ENCODE measurements at regions not wholly inside any gene's neighbourhood (a gene's known extent, or its start where the extent isn't known, plus 50 kb on each side); places are given as distances from the start of the nearest gene placed in this dataset.

GRCh38 chr19:28876609-28877123 lies 336.3 kb downstream of the UQCRFS1 start:
- in situ Hi-C loops (cut with MboI) (no loop called here), intact Hi-C loops (cut with micrococcal nuclease; ENCODE audit: unreplicated experiment) (loop anchor here (10.0 kb wide), 1 partner anchor 142 kb away; no protein-coding TSS in a partner anchor)
- no peaks in the 10 kb centered on the region; the same call in 2 of the 3 replicates for H3K9me3 ChIP-seq (replicated peaks; ENCODE audit: control insufficient read depth, insufficient read depth, low read length)
- H3K9ac ChIP-seq (ENCODE audit: control insufficient read depth, insufficient read depth, low read length), result no peak overlapping the region
- H3K79me2 ChIP-seq (ENCODE audit: control insufficient read depth, insufficient read depth, low read length), result no peaks in the 10 kb centered on the region
- no peaks in the 10 kb centered on the region for H3K36me3 ChIP-seq (ENCODE audit: control insufficient read depth in 2 of 2, insufficient read depth in 2 of 2, low read length in 1 of 2)
- no peak overlapping the region for H2AFZ ChIP-seq (ENCODE audit: control insufficient read depth, low read depth, low read length)
- no peak overlapping the region for H3K27ac ChIP-seq (ENCODE audit: control insufficient read depth, insufficient read depth)
- POLR2A ChIA-PET, result no interaction called here
- ATAC-seq, result no peak
- no peak overlapping the region for H3K4me2 ChIP-seq (ENCODE audit: control insufficient read depth, insufficient read depth)
- H4K20me1 ChIP-seq (ENCODE audit: control insufficient read depth, insufficient read depth), result no peaks in the 10 kb centered on the region
- BruUV-seq (replicated peaks), result no TSS peak
- no peaks in the 10 kb centered on the region for H3K27me3 ChIP-seq (replicated peaks in 1 of 2; ENCODE audit: control insufficient read depth in 2 of 2, insufficient read depth in 2 of 2, low read length in 1 of 2)
- no peak for FAIRE-seq
- TF ChIP-seq KAT2A (conservative IDR thresholded peaks at IDR 0.05; ENCODE audit: control insufficient read depth, low read depth, low read length), result no peak
- no peak for TF ChIP-seq CBX5 (IDR thresholded peaks at IDR 0.05; ENCODE audit: low read depth)
- no peak for TF ChIP-seq HDAC2 (IDR thresholded peaks at IDR 0.05)
- TF ChIP-seq SMC3 (IDR thresholded peaks at IDR 0.05; ENCODE audit: borderline replicate concordance, low read length), result no peak
- TF ChIP-seq CREM (IDR thresholded peaks at IDR 0.05; ENCODE audit: low read depth), result no peak
- SMC1A ChIA-PET (ENCODE audit: uncharacterized antibody, unreplicated experiment), result interaction anchor here (1.1 kb wide), 1 partner anchor 140 kb away, joined by 4 read pairs; no protein-coding TSS in a partner anchor
- DNase-seq (ENCODE audit: low read depth, low spot score), result no peak
- RAD21 ChIA-PET (ENCODE audit: unreplicated experiment), result interaction anchor here (0.7 kb wide), 1 partner anchor 402 kb away, joined by 3 read pairs; no protein-coding TSS in a partner anchor
- CTCF ChIA-PET, result interaction anchor here (1.2 kb wide), 1 partner anchor 140 kb away, joined by 5 read pairs; no protein-coding TSS in a partner anchor
- H3K4me1 ChIP-seq (ENCODE audit: control insufficient read depth, insufficient read depth, low read length), result no peaks in the 10 kb centered on the region
- no peak overlapping the region for H3K4me3 ChIP-seq
- WGBS (ENCODE audit: insufficient coverage, insufficient replicate concordance, low lambda C conversion rate, missing lambda C conversion rate), result 39% methylated on average over 6 of the region's 7 CpGs

- H3K4me1 ChIP-seq (ENCODE audit: control insufficient read depth, insufficient read depth, low read length), result no peaks in the 10 kb centered on the region
- ChIA-PET POLR2A (no interaction called here), SMC1A (ENCODE audit: uncharacterized antibody, unreplicated experiment) (no interaction called here), CTCF (no interaction called here), RAD21 (ENCODE audit: unreplicated experiment) (interaction anchor here (0.8 kb wide), 1 partner anchor 138 kb away, joined by 3 read pairs; no protein-coding TSS in a partner anchor)
- no peak overlapping the region for H3K27ac ChIP-seq (ENCODE audit: control insufficient read depth, insufficient read depth)
- DNase-seq (ENCODE audit: low read depth, low spot score), result no peak
- ATAC-seq, result no peak
- H3K27me3 ChIP-seq (replicated peaks in 1 of 2; ENCODE audit: control insufficient read depth in 2 of 2, insufficient read depth in 2 of 2, low read length in 1 of 2), result no peaks in the 10 kb centered on the region
- no peaks in the 10 kb centered on the region for H3K79me2 ChIP-seq (ENCODE audit: control insufficient read depth, insufficient read depth, low read length)
- intact Hi-C loops (cut with micrococcal nuclease; ENCODE audit: unreplicated experiment) (loop anchor here (10.0 kb wide), 1 partner anchor 140 kb away; no protein-coding TSS in a partner anchor), in situ Hi-C loops (cut with MboI) (no loop called here)
- BruUV-seq (replicated peaks), result no TSS peak
- no peak overlapping the region for H3K4me3 ChIP-seq
- H3K4me2 ChIP-seq (ENCODE audit: control insufficient read depth, insufficient read depth), result no peak overlapping the region
- H4K20me1 ChIP-seq (ENCODE audit: control insufficient read depth, insufficient read depth), result no peaks in the 10 kb centered on the region
- no peak overlapping the region for H2AFZ ChIP-seq (ENCODE audit: control insufficient read depth, low read depth, low read length)
- H3K36me3 ChIP-seq (ENCODE audit: control insufficient read depth in 2 of 2, insufficient read depth in 2 of 2, low read length in 1 of 2), result no peaks in the 10 kb centered on the region
- H3K9me3 ChIP-seq (replicated peaks; ENCODE audit: control insufficient read depth, insufficient read depth, low read length), result no peaks in the 10 kb centered on the region; the same call in 2 of the 3 replicates
- WGBS (ENCODE audit: insufficient coverage, insufficient replicate concordance, low lambda C conversion rate, missing lambda C conversion rate), result 60% methylated on average over 9 of the region's 9 CpGs
- no peak for FAIRE-seq
- no peak overlapping the region for H3K9ac ChIP-seq (ENCODE audit: control insufficient read depth, insufficient read depth, low read length)
- TF ChIP-seq EGR1 (IDR thresholded peaks at IDR 0.05; ENCODE audit: borderline replicate concordance in 1 of 2, low read depth in 2 of 2, low read length in 2 of 2) (no peak), NKRF (conservative IDR thresholded peaks at IDR 0.05) (no peak), CUX1 (IDR thresholded peaks at IDR 0.05; ENCODE audit: insufficient replicate concordance, low read depth, low read length) (no peak), BHLHE40 (IDR thresholded peaks at IDR 0.05; ENCODE audit: borderline replicate concordance in 1 of 2, low read depth in 2 of 2, low read length in 1 of 2) (no peak), ZNF207 (IDR thresholded peaks at IDR 0.05; ENCODE audit: borderline replicate concordance) (no peak)
These were observed 338.2 kb downstream of the UQCRFS1 start for GRCh38 chr19:28874742-28875141.
